Omental fat pad (tissue), 3 donors: ENCODE measurements at regions not wholly inside any gene's neighbourhood (a gene's known extent, or its start where the extent isn't known, plus 50 kb on each side); places are given as distances from the start of the nearest gene placed in this dataset.

Experiments
- ATAC-seq: fragments of 150-250 bp; one replicate; pipeline ENCODE4 v1.9.1; 2016; ENCODE audit warnings: mild to moderate bottlenecking, moderate library complexity; ENCODE audit not compliant: low FRiP score
- DNase-seq: peaks from one replicate; pipeline ENCODE4 v3.0.0-alpha.2; 2019; ENCODE audit warnings: low spot score
- TF ChIP-seq, protein P1 (sequence below), 3 donors: fragments of 450-650 bp; IDR thresholded peaks; one replicate each; pipeline ENCODE4 v1.5.1; 2016 to 2017; ENCODE audit warnings: antibody characterized with exemption in 3 of 3, mild to moderate bottlenecking in 3 of 3, moderate library complexity in 2 of 3

DNA sequence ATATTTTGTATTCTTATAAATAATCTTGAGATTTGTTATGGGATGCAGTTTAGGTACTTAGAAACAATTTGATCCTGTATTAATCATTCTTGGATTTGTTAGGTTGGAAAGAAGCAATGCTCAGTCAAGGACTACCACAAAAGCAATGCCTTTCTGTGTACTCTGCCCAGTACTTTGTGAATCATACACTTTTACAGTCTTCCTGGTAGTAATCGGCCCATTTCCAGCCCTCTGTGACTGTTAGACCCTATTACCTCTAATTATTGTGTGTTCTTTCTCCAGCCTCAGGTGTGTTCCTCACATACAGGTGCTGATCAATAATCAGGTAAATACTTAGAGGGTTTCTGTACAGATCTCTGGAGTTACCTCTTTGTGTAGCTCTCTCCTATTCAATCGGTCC, 609.0 kb downstream of the KCNH5 start:
- TF ChIP-seq, protein P1, sequence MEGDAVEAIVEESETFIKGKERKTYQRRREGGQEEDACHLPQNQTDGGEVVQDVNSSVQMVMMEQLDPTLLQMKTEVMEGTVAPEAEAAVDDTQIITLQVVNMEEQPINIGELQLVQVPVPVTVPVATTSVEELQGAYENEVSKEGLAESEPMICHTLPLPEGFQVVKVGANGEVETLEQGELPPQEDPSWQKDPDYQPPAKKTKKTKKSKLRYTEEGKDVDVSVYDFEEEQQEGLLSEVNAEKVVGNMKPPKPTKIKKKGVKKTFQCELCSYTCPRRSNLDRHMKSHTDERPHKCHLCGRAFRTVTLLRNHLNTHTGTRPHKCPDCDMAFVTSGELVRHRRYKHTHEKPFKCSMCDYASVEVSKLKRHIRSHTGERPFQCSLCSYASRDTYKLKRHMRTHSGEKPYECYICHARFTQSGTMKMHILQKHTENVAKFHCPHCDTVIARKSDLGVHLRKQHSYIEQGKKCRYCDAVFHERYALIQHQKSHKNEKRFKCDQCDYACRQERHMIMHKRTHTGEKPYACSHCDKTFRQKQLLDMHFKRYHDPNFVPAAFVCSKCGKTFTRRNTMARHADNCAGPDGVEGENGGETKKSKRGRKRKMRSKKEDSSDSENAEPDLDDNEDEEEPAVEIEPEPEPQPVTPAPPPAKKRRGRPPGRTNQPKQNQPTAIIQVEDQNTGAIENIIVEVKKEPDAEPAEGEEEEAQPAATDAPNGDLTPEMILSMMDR (IDR thresholded peaks at IDR 0.05), result no peak
- ATAC-seq, result no peak
- DNase-seq, result no peak

DNA sequence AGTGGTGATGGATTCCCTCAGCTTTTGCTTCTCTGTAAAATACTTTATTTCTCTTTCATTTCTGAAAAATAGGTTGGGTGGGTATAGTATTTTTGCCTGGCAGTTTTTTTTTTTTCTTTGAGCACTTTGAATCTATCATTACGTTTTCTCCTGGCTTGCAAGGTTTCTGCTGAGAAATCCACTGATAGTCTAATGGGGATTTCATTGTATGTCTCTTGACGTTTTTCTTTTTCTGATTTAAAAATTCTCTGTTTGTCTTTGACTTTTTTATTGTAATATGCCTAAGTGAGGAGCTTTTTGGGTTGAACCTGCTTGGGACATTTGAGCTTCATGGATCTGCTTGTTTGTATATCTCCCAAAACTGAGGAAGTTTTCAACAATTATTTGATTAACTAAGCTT, 606.0 kb downstream of the KCNH5 start:
- DNase-seq, result no peak
- TF ChIP-seq, protein P1 (IDR thresholded peaks at IDR 0.05), result no peak
- ATAC-seq, result no peak

DNA sequence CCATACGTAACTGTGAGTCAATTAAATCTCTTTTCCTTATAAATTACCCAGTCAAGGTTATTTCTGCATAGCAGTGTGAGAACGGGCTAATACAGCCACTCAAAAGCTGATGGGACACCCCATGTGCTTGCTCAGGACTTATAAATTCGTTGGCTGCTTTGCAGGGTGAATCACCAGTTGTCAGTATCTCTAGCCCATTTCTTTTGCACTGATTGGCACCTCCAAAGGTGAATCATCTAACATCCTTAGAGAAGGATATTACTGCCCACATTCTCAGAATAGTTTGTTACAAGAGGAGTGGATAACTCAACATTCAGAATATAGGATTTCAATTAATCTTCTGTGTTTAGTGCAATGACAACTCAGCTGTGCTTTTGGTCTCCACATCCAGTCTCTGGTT, 601.5 kb downstream of the KCNH5 start:
- DNase-seq (no peak), ATAC-seq (no peak)
- TF ChIP-seq, protein P1 (IDR thresholded peaks at IDR 0.05), result no peak

DNA sequence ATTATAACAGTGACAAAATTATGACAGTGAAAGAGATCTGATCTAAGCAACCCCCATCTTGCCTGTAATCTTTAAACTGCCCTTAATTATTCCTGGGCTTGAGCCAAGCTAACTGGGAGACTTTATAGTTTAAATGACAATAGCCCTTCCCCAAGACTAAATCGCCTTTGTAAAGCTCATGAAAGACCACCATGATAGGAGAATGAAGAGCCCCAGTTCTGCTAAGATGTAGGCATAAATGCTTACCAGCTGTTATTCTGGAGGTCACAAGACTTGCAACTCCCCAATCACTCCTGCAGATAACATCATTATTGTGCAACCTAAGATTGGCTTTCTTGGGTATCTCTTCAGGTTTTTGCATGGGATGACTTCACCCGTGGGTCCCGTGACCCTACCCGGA, 599.7 kb downstream of the KCNH5 start:
- TF ChIP-seq, protein P1 (IDR thresholded peaks at IDR 0.05), result no peak
- ATAC-seq, result no peak

DNA sequence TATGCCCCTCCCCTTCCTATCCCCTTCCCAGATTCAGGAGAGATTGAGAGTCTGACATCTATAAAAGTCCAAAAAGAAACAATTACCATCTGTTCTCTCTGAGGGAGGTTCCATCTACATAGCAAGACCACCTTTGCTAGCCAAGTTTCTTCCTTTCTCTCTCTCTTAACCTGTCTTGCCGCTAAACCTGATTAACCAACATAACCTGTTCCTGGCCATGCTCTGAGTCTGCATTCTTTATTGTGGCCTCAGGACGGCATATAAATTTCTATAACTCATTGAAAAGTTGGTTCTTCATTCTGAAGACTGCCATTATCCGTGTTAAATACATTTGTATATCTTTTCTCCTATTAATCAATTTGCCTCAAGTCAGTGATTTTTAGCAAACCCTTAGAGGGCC, 594.0 kb downstream of the KCNH5 start:
- DNase-seq (no peak), ATAC-seq (no peak)
- TF ChIP-seq, protein P1 (IDR thresholded peaks at IDR 0.05), result no peak

More for the DNA sequence above, 599.7 kb downstream of the KCNH5 start:
- no peak for DNase-seq

DNA sequence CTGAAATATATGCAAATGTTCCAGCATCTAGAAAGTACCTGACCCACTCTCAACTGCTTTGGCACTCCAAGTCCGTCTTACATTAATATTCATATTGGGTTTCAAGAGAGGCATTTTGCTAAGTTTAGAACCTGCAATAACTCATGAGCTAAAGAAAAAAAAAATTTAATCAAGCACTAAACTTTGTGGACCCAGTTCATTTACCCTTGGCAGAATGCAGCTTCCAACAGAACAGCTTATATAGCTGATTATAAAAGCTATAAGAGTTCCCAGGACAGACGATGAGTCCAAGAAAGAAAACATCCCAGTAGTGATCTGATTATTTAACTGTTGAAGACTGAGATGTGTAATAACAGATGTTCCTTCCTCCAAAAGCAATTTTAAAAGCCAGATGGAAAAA, 592.0 kb downstream of the KCNH5 start:
- ATAC-seq, result no peak
- TF ChIP-seq, protein P1 (IDR thresholded peaks at IDR 0.05), result no peak
- DNase-seq, result no peak

DNA sequence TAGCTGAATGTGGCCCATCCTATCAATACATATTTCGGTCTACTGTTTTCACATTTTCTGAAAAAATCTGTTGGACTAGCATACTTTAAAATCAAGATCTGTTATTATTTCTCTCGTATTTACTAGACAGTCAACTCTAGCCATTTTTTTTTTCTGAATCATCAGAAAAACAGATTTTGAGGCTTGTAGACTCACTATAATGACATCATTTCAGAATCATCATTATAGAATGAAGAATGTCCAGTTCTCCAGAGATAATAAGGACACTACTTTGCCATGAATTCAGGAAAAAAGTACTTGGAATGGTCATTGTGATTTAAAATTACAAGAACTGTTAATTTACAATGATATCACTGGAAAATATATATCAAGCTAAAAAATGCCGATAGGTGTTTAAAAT, 589.8 kb downstream of the KCNH5 start:
- ATAC-seq (no peak), DNase-seq (no peak)
- TF ChIP-seq, protein P1 (IDR thresholded peaks at IDR 0.05), result no peak
